K562 (cell line): ENCODE measurements at regions not wholly inside any gene's neighbourhood (a gene's known extent, or its start where the extent isn't known, plus 50 kb on each side); places are given as distances from the start of the nearest gene placed in this dataset.

Experiments used
- ATAC-seq: fragments of 200-7000 bp; cut with Tn5 transposase; 3 replicates; pipeline ENCODE4 v1.9.1; 2020; ENCODE audit warnings: moderate library complexity
- BruUV-seq: library from RNA; stranded (reverse); fragments of 400-500 nt; replicated peaks from 2 replicates; lab custom pipeline; 2021; lab: Mats Ljungman, UMichigan
- CTCF ChIA-PET: fragments of 300-600 bp; formaldehyde crosslinking; extraction: SDS; loops from one replicate; lab custom pipeline; 2021; ENCODE audit warnings: low intra/inter-chr PET ratio; lab: Yijun Ruan, JAX
- POLR2A ChIA-PET: fragments of 300-600, 350-650 bp; sonication (Branson Sonifier 250); formaldehyde crosslinking; extraction: SDS; loops from one replicate; lab custom pipeline; 2021; ENCODE audit warnings: antibody characterized with exemption, inconsistent platforms; lab: Yijun Ruan, JAX
- DNase-seq, 4 experiments: peaks; one replicate each; pipeline versions ENCODE4 v3.0.0 to v3.0.0-alpha.2; 2011 to 2018; ENCODE audit warnings: low spot score in 3 of 4, mixed read lengths in 3 of 4; ENCODE audit errors: extremely low read depth in 1 of 4
- FAIRE-seq: peaks from 2 replicates; lab custom pipeline; 2011; peaks lifted over from hg19 to GRCh38; lab: Jason Lieb, UNC
- H2AFZ ChIP-seq: 2 replicates; pipeline ENCODE4 v1.6.0; 2011; ENCODE audit warnings: low read depth, low read length, control low read depth, inconsistent platforms
- H3K27ac ChIP-seq: fragments of 200-600 bp; 3 replicates; pipeline ENCODE4 v1.8.0; 2011; ENCODE audit warnings: low read depth, mild to moderate bottlenecking, control low read depth, inconsistent platforms, low read length, moderate library complexity, mixed read lengths; ENCODE audit errors: extremely low read depth
- H3K27me3 ChIP-seq, 2 experiments: fragments of 300-600 bp in 1 of 2; 2 replicates in 1 of 2; 3 replicates in 1 of 2; pipeline versions ENCODE4 v1.6.0 to v1.8.0; 2011; ENCODE audit warnings: inconsistent platforms in 2 of 2, low read length in 2 of 2, mild to moderate bottlenecking in 1 of 2, mixed read lengths in 1 of 2, moderate library complexity in 1 of 2; ENCODE audit not compliant: control insufficient read depth in 2 of 2, insufficient read depth in 2 of 2
- H3K36me3 ChIP-seq: fragments of 300-600 bp; 3 replicates; pipeline ENCODE4 v1.8.0; 2011; ENCODE audit warnings: mild to moderate bottlenecking, low read length, inconsistent platforms; ENCODE audit not compliant: control insufficient read depth, insufficient read depth
- H3K4me1 ChIP-seq, 2 experiments: fragments of 200-600 bp in 1 of 2; replicated peaks in 1 of 2; 2 replicates in 1 of 2; 3 replicates in 1 of 2; pipeline versions ENCODE4 v1.5.1 to v1.8.0; 2011; ENCODE audit warnings: inconsistent platforms in 2 of 2, low read length in 2 of 2, mild to moderate bottlenecking in 1 of 2, mixed read lengths in 1 of 2, moderate library complexity in 1 of 2; ENCODE audit not compliant: control insufficient read depth in 2 of 2, insufficient read depth in 2 of 2
- H3K4me2 ChIP-seq: 2 replicates; pipeline ENCODE4 v1.6.1; 2011; ENCODE audit warnings: low read length, control low read depth, inconsistent platforms, mixed read lengths; ENCODE audit not compliant: insufficient read depth
- H3K4me3 ChIP-seq: fragments of 200-600 bp; sonication (generic), shearing (Covaris generic); 2 replicates; pipeline ENCODE4 v1.5.1; 2016; ENCODE audit warnings: control low read depth, inconsistent platforms
- H3K79me2 ChIP-seq: fragments of 200-600 bp; 3 replicates; pipeline ENCODE4 v1.8.0; 2011; ENCODE audit warnings: low read length, inconsistent platforms; ENCODE audit not compliant: control insufficient read depth, insufficient read depth
- H3K9ac ChIP-seq, 2 experiments: 2 replicates each; pipeline versions ENCODE4 v1.6.0 to v1.6.1; 2011; ENCODE audit warnings: low read depth in 2 of 2, low read length in 2 of 2, control low read depth in 1 of 2, inconsistent platforms in 1 of 2, mild to moderate bottlenecking in 1 of 2, mixed read lengths in 1 of 2; ENCODE audit not compliant: insufficient read depth in 1 of 2
- H3K9me1 ChIP-seq: one replicate; pipeline ENCODE4 v1.6.0; 2011; ENCODE audit warnings: inconsistent platforms, mild to moderate bottlenecking, low read length, moderate library complexity; ENCODE audit not compliant: control insufficient read depth, insufficient read depth
- H3K9me3 ChIP-seq: replicated peaks from 2 replicates; pipeline ENCODE4 v1.5.1; 2011; ENCODE audit warnings: low read depth, low read length, inconsistent platforms; ENCODE audit not compliant: control insufficient read depth, insufficient read depth
- H4K20me1 ChIP-seq: replicated peaks from 2 replicates; pipeline ENCODE4 v1.6.1; 2011; ENCODE audit warnings: low read length, inconsistent platforms, mixed read lengths; ENCODE audit not compliant: control insufficient read depth, insufficient read depth
- ADNP ChIP-seq: fragments of 200-800 bp; sonication (Bioruptor generic); IDR thresholded peaks from 2 replicates; pipeline ENCODE4 v1.6.1; 2016; ENCODE audit warnings: missing genetic modification characterization, missing compliant biosample characterization
- GATA2 ChIP-seq: sonication (generic); formaldehyde crosslinking; IDR thresholded peaks from 2 replicates; pipeline ENCODE4 v1.4.0; 2020; ENCODE audit warnings: mild to moderate bottlenecking, missing genetic modification reagents
- POLR2AphosphoS5 ChIP-seq: IDR thresholded peaks from 2 replicates; pipeline ENCODE4 v1.6.1; 2011; ENCODE audit warnings: mild to moderate bottlenecking, low read depth, low read length, moderate library complexity; ENCODE audit not compliant: control insufficient read depth, insufficient read depth
- RFX5 ChIP-seq: IDR thresholded peaks from 2 replicates; pipeline ENCODE4 v1.6.1; 2011; ENCODE audit warnings: low read depth, mild to moderate bottlenecking, improper control_type of control experiment, low read length
- TRIM25 ChIP-seq: fragments of 450-650 bp; IDR thresholded peaks from 2 replicates; pipeline ENCODE4 v1.7.0; 2016; ENCODE audit warnings: borderline replicate concordance
- ZBTB1 ChIP-seq: sonication (generic); formaldehyde crosslinking; IDR thresholded peaks from 2 replicates; pipeline ENCODE4 v1.8.1; 2023; ENCODE audit warnings: missing genetic modification reagents, low read depth, mild to moderate bottlenecking, borderline replicate concordance
- WGBS: fragments of 100-300 bp; shearing (Covaris generic); methylation state at CpG from one replicate; pipeline ENCODE4 v1.1.6; 2016; ENCODE audit warnings: low coverage, mixed read lengths; ENCODE audit not compliant: insufficient coverage; ENCODE audit errors: missing lambda C conversion rate; 5-methylcytosine and 5-hydroxymethylcytosine counted together
- in situ Hi-C: fragments of 300-500 bp; cut with MboI; formaldehyde crosslinking; loops from 4 replicates; pipeline ENCODE4 v1.15.0; 2018; ENCODE audit warnings: inconsistent platforms, mixed read lengths
- intact Hi-C: fragments of 100-400 bp; cut with micrococcal nuclease; formaldehyde crosslinking; loops from 2 replicates; pipeline ENCODE4 v1.14.2; 2022

GRCh38 chr10:90417029-90417428 lies 440.8 kb downstream of the HTR7 start:
- 0% methylated on average over 2 of the region's 3 CpGs for WGBS
- Histone ChIP-seq H3K27me3 (no peaks in the 10 kb centered on the region), H3K9me1 (no peaks in the 10 kb centered on the region), H3K9ac (no peak overlapping the region), H3K27ac (no peak overlapping the region), H2AFZ (no peak overlapping the region), H4K20me1 (no peaks in the 10 kb centered on the region), H3K79me2 (no peaks in the 10 kb centered on the region), H3K4me2 (no peak overlapping the region), H3K9me3 (no peaks in the 10 kb centered on the region), H3K4me3 (no peak overlapping the region), H3K4me1 (no peaks in the 10 kb centered on the region), H3K36me3 (no peaks in the 10 kb centered on the region)
- ChIA-PET CTCF (no interaction called here), POLR2A (no interaction called here)
- DNase-seq: no peak
- intact Hi-C loops: no loop called here
- TF ChIP-seq ZBTB1 (no peak), TRIM25 (no peak), RFX5 (no peak), ADNP (tag) (no peak), POLR2AphosphoS5 (no peak), GATA2 (CRISPR knock-in tag) (no peak)
- no TSS peak for BruUV-seq
- no peak for FAIRE-seq
- no peak for ATAC-seq
- in situ Hi-C loops: no loop called here
